HPDE6-E6E7 (cell line): ENCODE measurements at regions not wholly inside any gene's neighbourhood (a gene's known extent, or its start where the extent isn't known, plus 50 kb on each side); places are given as distances from the start of the nearest gene placed in this dataset.

Source experiments
- DNase-seq: peaks from one replicate; pipeline ENCODE4 v3.0.0; 2011; ENCODE audit warnings: missing footprints; ENCODE audit errors: extremely low spot score

DNA sequence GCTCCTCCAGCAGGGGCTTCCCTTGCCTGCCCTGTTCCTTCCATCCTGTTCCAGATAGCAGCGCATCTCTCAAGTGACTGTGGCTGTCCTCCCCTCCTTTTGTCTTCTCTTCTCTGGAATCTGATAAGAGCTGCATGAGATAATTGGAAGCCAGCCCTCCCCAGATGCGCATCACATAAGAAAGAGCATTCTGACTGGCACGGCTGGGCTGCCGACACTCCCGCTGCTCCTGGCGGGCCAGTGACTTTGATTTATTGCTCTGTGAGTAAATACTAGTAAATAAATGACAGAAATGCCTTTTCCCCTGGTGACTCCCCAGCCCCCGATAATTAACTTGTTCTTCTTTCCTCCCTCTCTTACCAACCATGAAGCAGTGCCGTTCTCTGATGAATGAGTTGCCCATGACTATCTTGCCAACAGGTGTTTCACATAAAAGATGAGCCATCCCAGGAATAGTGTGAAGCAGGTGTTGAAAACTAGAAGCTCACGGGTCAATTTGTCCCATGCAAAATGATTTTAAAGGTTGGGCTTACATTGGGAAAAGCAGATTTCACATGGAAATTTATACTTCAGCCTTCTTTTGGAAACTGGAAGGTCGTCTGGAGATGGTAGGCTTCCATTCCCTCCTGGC lies 212.3 kb downstream of the ERCC6L2 start:
- no peak for DNase-seq

DNA sequence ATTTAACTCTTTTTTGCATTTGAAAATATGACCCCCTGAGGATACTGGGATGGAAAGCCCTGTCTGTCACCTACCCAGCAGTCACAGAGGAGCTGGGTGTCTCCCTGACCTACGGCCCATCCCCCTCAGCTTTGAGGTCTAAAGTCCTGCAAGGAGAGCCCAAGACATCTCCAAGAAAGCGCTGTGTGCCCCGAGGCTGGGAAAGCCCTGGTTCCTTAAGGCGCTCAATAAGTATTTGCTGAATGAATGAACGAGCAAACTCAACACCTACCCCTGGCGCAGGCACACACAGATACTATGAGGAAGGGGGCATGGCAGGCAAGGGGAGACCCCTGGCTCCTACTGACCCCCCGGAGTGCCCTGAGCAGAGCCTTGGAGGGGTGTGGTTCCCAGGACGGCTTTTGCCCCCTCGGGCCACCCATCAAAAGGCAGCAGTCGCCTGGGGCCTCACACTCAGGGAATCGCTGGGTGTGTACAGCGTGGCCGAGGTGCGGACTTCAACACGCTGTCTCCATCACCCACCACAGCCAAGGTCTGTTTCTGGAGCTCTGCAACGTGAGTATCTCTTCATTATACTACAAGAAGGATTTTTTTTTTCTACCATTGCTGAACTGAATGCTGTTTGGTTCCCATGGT lies 211.6 kb downstream of the ERCC6L2 start:
- no peak for DNase-seq

DNA sequence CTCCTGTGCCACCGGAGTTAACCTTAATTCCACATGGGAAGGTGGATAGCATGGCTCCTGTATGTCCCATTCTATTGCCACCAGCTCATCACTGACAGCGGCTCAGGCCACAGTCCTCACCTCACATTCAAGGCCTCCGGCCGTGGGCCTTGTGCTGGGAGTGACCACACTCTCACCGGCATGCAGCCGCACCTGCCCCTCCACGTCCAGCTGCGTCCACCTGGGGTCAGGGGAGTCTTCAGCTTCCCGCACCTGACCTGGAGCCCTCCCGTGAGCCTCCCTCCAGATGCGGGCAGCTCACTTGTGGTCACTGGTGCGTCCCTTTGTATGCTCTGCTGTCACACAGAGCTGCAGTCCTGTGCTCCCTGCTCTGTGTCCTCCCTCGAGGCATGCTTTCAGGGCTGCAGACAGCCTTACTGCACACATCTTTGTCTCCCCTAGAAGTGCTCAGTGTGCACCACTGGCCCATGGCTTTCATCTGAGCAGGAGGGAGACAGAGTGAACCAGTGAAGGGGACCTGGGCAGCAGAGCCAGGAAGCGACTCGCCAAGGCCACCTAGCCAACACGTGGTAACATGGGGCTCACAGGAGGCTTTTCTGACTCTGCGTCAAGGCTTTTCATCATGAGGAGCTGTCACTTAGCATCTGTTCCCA lies 210.1 kb downstream of the ERCC6L2 start:
- no peak for DNase-seq

DNA sequence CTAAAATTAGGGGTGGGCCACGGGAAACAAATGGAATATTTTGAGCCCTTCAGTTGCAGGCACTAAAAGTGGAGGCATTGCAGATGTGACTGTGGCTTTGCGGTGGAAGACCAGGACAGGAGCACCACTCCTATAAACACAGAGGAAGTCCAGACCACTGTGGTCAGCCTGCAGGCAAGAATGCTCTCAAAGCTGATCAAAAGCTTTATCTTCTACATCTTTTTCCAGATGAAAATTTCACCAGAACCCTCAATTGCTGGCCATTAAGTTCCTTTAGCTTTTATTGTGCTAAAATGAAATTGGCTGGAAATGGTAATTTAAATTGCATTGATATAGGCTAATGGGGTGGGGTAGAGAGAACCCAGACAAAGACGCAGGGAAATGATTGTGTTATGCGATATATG lies 208.8 kb downstream of the ERCC6L2 start:
- DNase-seq = no peak

DNA sequence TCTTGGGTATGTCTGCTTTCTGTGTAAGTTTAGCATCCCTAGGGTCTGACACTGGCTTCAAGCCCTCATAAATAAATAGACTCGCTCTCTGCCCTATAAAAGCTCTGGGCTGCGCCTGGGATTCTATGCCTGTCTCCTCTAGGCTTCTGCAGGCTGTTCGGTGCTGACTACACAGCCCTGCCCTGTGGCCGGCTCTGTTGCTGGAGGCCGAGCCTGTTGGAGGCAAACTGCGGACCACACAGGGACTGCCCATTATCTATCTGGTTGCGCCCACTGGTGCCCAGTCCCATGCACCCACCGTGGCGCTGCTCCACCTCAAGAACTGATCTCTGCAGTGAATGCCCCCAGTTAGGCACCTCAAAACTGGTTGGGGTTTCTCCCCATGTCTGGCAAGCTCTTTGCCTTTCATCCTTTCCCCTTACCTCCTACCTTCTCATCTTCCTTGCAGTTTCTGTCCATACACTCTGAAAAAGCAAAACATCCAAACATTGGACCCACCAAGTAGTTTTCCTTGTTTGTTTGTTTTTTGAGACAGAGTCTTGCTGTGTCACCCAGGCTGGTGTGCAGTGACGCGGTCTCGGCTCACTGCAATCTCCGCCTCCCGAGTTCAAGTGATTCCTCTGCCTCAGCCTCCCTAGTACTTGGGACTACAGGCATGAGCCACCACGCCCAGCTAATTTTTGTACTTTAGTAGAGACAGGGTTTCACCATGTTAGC lies 207.2 kb downstream of the ERCC6L2 start:
- no peak for DNase-seq

DNA sequence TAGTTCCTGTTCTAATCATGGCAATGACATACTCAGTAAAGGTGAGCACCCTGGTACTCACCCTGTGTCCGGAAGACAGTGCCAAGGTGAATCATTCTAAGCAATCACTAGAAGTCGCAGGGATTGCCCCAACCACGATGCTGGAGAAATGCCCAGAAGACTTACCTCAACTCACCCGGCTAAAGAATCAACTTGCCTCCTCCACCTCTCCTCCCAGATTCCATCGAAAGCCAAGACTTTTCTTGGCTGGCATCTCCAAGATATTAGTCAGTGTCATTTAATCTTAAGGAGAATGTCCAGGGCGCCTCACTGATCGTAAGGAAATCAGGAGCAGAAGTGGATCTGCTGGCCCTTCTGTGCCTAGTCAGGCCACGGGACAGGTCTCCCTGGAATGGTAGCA lies 204.9 kb downstream of the ERCC6L2 start:
- DNase-seq = peak; percentile 84

DNA sequence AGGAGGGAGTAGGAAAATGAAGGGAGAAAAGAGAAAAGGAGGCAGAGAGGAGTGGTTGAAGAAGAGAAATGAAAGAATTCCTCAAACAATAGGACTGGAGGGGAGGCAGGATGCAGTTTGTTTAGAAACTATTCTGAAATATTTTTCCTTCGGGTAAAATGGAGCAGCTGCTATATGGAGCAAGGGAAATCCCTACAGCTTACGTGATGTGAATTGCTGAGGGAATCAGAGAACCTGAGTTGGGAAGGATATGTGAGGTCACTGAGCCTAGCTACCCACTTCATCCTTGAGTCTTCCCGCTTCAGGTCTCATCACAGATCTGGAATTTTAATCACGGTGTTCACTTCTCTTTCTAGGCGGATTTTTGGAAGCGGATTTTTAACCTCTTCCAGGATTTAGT lies 204.3 kb downstream of the ERCC6L2 start:
- no peak for DNase-seq

DNA sequence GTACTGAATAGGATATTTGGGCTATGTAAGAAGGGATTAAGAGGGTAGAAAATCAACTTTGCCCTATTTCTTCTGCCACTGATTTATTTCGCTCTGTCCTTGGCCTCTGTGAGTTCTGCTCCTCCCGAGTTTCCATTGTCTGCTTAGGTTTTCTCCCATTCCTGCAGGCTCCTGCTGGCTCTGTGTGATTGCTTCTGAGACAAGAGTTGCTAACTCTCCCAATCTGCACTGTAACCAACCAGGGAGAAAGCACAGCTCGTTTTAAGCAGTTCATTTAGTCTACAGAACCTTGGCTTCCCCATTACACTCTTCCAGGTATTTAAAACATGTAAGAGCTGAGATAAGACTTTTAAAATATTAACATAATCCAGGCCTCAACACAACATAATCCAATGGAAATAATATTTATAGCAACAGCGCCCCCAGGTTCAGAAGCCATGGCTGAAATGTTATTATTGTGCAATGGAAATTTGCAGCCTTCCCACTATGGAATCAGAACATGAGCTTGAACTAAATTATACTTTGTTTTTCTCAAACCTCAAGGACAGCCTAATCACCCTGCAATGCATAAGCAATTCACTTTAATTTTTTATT lies 203.5 kb downstream of the ERCC6L2 start:
- DNase-seq = no peak

DNA sequence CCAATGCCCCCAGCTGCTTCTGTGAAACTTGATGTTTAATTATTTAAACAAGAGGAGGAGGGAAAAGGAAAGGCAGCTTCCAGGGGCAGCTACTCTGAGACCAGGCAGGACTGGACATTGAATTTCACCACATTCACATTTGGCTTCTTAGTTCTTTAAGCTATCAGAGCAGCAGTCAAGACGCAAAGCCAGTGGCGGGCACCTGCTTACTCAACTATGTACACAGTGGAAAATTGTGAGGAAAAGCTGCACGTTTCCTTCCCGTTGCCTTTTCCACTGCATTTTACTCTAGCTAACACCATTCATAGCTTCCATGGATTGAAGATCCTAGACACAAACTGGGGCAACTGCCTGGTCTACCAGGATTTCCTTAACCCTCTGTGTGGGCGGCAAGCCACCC lies 200.3 kb downstream of the ERCC6L2 start:
- DNase-seq = no peak

DNA sequence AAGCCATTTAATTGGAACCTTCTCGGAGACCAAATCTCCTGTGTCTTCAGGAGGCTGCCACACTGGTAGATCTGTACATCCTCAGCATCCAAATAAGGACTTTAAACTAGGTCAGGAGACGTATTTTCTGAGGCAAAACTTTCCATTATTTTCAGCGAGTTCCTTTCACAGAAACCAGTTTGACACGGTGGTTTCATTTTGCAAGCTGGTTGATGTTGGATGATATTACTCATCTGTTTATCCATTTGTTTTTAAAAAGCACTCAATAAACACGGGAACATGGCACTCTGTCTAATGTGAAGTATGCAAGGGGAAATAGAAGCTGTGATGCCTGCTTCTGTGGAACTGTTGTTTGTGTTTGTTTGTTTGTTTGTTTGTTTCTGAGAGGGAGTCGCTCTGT lies 199.6 kb downstream of the ERCC6L2 start:
- DNase-seq = no peak

DNA sequence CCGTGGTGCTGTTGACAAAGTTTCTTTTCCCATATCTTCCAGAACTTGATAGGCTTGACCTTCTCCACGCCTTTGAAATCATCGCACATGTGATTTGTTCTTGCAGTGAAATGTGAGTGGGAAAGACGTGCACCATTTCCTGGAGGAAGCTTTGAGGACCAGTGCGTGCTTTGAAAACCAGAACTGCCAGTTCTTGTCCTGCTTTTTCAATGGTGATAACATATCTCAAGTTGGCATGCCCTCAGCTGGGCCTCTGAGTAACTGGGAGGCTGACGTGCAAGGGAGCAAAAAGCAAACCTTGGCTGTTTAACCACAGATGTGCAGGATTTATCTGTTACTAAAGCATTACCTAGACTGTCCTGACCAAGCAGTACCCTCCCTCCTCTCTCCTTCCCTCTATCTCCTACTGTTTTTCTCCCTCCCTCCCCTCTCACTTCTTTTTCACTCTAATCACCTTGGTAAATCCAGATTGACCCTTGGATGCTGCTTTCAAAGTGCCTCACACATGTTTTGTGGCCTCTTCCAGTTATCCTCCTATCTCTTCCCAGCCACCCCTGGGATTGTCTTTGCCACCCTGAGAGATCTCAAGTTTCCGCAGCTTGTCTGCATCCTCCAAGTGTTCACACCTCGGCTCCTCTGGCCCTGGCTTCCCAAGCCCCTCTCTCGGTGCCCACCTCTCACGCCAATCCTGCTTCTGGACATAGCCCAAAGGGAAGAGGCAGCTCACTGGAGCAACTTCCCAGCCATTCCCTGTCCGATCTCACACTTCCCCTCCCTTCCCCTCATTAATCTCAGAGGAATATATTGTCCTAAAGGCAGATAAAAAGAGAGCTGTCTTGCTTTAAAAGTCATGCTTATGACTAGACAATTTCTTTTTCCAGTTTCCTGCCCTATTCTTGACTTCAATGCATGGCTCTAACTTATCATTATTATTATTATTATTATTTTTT lies 198.3 kb downstream of the ERCC6L2 start:
- DNase-seq = no peak

DNA sequence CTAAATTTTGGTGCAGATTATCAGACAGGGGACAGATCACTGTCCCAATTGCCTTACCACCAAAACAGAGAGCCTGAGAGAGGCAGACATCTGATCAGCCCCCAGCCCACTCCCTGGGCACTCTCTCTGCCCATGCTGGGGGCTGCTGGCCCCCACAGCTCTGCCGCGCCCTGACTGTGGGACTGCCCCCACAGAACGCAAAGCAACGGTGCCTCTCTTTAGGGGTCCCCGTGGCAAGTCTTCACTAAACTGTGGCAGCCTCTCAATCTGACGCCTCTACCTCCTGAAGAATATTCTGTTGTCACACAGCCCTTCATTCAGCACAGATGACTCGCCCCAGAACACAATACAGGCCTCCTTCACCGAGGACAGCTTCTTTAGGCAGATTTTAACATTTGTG lies 197.4 kb downstream of the ERCC6L2 start:
- DNase-seq = no peak

DNA sequence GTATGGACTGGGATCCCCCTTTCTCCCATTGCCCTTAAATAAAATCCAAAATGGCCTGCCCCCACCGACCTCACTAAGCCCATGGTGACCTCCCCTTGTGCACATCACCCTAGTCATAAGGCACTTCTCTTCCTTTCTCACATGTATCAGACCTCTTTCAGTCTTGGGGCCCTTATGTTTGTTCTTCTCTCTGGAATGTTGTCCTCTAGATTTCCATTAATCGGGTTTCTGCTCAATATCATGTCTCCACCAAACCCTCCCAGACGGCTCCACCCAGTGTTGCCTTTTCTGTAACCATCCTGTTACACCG lies 196.3 kb downstream of the ERCC6L2 start:
- no peak for DNase-seq

DNA sequence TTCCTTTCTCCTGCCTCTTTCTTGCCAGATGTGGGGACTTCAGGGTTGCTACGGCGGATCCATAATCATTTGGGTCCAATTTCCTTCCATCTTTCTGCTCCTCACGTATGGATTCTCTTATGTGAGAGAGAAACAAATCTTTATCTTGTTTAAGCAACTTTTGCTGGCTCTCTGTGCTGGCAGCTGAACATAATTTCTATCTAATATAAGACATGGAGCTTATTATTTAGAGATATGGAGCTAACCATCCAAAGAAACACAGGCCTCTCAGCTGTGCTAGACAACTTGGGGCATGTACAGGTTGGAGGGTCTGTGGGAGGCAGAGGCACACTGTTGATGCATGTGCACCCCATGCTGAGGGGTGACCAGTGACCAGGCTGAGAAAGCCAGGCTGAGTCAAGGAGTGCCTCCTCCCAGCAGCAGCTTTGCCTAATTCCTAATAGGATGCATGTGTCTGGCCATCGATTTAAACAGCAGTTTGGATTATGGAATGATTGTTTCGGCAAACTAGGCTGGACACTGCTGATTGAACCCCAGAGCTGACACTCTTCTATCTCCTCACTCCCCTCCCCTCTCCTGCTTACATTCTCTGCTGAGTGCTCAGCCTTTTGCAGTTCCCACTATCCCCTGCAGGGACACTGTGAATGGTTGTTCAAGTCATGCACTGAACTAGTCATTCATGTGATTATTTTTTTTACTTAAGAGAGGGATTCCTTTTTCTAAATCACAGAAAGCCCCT lies 195.8 kb downstream of the ERCC6L2 start:
- DNase-seq = peak; percentile 46

DNA sequence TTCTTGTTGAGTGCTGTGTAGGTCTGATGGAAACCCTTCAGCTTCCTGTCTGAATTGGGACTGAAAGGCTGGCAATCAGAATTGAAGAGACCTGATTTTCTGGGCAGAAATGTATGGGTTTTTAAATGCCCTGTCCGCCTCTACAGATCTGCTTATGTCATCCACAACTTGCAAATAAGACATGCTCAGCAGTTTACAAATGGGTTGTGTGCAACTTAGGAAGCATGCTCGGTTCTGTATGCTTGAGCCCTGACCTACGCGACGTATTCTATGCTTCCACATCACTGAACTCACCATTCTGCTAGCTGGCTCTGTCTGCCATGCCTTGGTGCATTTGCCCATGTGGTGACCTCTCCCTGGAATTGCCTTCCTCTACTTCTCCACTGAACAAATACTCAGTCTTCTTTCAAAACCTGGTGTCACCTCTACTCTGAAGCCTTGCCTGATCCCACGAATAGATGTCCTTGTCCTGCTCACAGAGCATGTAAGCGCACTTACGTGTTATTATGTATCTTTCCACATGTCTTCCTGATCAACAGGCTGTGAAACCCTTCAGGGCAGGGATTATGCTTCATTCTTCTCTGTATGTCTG lies 194.2 kb downstream of the ERCC6L2 start:
- no peak for DNase-seq

DNA sequence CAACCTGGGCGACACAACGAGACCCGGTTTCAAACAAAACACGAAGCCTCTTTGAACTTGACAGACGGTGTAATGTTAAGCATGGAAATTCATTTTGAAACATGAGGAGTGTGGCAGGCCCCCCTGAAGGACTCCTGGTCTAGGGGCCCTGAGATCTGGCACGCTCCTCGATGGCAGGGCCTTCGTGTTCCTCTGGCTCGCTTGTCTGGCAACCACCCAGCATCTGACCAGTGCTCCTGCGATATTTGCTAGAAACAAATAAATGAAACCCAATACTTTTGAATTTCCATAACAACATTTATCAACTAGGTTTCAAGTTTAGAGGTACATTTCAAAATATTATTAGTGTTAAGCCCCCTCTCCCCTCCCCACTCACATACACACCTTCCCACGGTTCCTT lies 193.0 kb downstream of the ERCC6L2 start:
- no peak for DNase-seq

DNA sequence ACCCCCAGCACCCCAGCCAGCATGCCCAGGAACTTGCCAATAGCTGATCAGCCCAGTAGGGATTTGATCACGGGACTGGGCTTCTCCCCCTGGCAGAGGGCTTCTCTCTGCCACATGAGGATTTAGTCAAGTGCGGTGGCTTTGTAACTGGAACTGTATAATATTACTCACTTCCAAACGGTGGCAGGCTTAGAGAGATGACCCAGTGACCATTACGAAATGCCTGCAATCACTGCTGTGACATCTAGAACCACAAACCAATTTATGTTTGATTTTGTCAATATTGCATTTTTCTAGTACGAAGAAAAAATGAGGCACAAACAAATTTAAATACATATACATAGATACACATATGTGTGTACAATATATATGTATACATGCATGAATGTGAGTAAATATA lies 192.1 kb downstream of the ERCC6L2 start:
- DNase-seq = no peak

DNA sequence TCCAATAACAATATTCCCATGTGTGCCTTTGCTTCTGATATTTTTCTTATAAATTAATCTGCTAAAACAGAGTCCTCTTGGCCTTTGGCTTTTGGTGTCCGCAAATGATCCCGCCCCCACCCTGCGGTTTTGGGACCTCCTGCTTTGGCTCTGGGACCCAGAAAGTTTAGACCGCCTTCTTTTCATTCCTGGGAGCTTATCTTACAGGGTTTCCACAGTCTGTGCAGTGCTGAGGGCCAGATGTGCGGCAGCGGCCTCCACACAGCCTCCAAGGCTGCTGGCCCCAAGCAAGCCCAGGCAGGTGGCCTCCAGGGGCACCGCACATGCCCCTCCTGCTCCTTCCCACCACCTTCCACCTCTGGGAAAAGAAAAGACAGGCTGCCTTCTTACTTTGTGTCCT lies 191.5 kb downstream of the ERCC6L2 start:
- DNase-seq = no peak

DNA sequence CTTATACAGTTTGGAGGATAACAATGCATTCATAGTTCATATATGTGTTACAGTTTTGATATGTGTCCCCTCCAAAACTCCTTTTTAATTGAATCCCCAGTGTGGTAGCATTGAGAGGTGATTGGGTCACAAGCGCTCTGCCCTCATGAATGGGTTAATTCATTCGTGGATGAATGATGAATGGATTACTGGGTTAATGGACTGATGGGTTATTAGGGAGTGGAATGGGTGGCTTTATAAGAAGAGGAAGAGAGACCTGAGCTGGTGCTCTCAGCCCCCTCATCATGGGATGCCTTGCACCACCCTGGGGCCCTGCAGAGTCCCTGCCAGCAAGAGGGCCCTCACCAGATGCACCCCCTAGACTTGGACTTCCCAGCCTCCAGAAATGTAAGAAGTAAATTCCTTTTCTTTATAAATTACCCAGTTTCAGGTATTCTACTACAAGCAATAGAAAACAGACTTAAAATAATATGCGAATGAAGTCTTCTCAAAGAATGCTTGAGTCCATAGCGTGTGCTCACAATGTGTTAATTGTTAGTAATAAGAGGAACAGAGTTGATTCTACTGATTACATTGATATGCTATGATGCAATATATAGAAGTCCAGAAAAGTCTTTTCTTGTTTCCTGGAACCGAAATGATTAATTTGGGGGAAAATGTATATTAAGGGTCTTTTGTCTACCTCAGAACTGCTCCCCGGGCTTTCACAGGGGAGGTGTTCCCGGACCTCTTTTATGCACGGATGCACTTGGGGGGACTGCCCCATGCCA lies 190.2 kb downstream of the ERCC6L2 start:
- no peak for DNase-seq
